GM19043 (cell line): ENCODE measurements at regions not wholly inside any gene's neighbourhood (a gene's known extent, or its start where the extent isn't known, plus 50 kb on each side); places are given as distances from the start of the nearest gene placed in this dataset.
"Not testable (repeated sequence)": the region's sequence is repeated elsewhere in the genome, so short reads cannot be mapped to it uniquely, and the experiment has no call there.

Experiments used
- ATAC-seq: cut with Tn5 transposase; IDR thresholded peaks from one replicate; pipeline ENCODE4 v1.9.1; 2021; ENCODE audit warnings: low read depth; ENCODE audit not compliant: unreplicated experiment

- no peak for ATAC-seq
Observed at GRCh38 chrX:128438082-128438481, 385.9 kb upstream of the ACTRT1 start.

DNA sequence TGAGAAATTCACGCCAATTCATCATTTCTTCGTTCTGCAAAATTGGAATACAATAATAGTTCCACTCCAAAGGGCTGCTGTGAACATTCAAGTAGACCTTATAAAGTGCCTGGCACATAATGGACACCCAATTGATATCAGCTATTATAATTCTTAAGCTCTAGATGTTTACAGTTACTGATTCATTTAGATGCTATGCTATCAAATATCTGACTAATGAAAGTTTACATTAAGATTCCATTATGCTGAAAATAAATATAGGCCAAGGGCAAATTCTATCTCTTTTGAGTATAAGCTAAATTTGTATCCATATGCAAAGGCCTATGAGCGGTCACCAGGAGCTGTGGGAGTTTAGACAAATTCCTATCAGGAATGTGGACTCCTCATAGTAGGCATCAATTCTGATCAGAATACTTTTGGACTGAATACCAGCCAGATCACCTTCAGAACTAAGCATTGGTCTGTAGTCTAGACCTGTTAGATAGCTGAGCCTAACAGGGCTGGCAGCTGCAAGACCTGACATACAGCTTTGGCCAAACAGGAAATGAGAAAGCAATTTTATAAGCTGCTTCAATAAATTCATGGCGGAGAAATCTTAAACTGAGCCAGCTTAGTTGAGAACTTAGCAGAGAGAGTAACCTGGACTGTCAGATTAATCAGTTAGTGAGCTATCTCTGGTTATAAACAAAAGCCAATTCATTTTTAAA lies 384.3 kb upstream of the ACTRT1 start:
- ATAC-seq: no peak

DNA sequence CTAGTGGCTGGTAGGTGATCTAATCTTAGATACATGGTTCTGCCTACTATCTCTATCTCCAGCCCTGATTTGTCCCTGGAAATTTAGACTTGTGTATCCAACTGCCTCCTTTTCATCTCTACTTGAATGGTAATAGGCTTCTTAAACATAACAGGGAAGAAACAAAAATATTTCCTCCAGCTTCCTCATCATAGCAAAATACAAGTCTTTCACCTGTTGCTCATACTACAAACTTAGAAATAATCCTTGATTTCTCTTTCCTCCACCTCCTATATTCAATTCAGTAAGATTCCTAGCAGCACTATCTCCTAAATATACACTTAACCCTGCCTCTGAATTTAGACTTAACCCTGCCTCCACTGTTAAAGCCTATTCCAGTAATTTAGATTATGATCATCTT lies 373.3 kb upstream of the ACTRT1 start:
- ATAC-seq: no peak

DNA sequence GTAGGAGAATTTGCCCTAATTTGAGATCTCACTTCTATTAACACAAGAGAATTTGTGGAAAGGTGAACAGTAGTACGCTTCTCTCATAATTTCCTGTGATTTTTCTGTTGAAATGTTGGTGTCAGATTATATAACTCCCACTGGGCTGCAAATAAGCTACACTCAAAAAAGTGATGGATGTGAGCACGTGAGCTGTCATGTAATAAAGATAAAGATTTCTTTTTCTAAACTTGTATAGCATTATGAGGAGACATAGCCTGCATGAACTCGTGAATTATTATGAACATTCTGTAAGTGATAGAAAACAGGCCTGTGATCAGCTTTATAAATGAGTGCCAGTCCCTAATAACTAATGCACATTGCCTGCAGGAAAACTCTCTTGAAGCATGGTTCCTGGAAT lies 356.6 kb upstream of the ACTRT1 start:
- ATAC-seq: no peak

- ATAC-seq: no peak
Observed at GRCh38 chrX:128396601-128397000, 344.4 kb upstream of the ACTRT1 start.

DNA sequence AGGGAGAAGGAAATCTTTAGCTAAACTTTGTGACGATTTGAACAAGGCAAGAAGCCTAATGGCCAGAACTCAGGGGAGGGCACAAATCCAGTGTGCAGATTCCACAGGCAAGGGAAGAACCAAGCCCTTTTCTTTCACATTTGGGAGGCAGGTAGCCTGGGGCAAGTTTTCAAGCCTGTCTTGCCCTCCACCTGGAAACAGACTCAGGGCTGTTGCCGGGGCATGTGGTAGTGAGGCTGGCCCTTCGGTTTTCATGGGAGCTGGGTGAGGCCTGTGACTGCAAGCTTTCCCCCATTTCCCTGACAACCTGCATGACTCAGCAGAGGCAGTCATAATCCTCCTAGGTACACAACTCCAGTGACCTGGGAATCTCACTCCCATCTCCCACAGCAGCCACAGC lies 331.6 kb upstream of the ACTRT1 start:
- not testable (repeated sequence) for ATAC-seq

DNA sequence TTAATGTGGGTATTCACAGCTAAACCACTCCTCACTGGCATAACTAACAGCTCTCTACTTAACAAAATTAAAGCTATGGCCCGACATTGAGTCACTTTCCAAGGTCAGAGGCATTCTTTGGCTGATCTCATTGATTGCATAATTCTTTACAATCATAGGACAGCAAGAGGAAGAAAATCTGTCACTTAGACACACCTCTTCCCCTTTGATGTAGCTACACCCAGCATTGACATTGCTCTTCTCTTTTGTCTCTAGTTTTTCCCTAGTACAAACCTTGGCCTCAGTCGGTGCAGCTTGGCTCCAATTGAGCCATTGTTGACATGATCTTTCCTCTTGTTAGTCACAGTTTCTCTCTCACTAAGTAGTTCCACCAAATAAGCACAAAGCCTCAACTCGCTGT lies 313.3 kb upstream of the ACTRT1 start:
- ATAC-seq: no peak

DNA sequence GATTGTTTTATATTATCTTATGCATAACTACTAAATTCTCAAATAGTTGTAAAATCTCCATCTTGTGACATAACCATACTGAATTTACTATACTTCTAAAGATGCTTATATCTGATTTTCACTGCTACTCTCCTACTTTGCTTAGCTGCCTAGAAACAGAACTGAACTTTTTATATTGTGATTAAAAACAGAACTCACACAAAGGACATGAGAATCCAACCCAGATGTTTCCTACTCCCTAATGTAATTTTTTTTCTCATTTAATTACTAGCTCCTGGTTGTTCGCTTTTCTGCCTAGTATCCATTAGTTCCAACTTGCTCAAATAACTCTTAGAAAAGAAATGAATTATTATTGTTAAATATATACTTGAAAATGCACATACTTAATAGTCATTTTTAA lies 283.5 kb upstream of the ACTRT1 start:
- ATAC-seq: no peak

GRCh38 chrX:128334821-128335220 lies 282.6 kb upstream of the ACTRT1 start:
- ATAC-seq: no peak

- no peak for ATAC-seq
Observed at GRCh38 chrX:128310912-128311311, 258.7 kb upstream of the ACTRT1 start.

- no peak for ATAC-seq
Observed at GRCh38 chrX:128309311-128309710, 257.1 kb upstream of the ACTRT1 start.

- no peak for ATAC-seq
Observed at GRCh38 chrX:128294198-128294597, 242.0 kb upstream of the ACTRT1 start.

DNA sequence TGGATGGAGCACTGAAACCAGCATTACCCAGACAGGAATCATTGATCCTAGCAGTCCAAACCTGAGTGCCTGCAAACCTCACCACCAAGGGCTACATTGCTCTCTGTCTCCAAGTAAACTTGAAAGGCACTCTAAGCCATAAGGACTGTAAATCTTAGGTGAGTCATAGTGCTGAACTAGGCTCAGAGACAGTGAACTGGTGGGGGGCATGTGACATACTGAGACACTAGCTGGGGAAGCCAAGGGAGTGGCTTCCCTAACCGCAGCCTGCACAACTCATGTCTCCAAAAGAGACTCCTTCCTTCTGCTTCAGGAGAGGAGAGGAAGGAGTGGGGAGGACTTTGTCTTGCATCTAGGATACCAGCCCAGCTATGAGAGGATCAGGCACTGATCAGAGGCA lies 235.5 kb upstream of the ACTRT1 start:
- ATAC-seq: no peak

DNA sequence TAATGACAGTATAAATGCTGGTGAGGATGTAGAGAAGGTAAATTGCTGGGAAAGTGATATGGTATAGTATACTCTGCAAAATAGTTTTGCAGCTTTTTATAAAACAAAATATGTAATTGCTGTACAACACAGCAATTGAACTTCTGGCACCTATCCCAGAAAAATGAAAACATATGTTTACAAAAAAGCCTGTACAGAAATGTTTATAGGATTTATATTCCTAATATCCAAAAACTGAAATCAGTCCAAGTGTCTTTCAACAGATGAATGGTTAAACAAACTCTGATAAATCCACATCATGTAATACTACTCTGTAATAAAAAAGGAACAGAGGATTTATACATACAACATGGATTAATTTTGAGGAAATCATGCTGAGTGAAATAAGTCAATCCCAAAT lies 198.4 kb upstream of the ACTRT1 start:
- ATAC-seq: no peak

DNA sequence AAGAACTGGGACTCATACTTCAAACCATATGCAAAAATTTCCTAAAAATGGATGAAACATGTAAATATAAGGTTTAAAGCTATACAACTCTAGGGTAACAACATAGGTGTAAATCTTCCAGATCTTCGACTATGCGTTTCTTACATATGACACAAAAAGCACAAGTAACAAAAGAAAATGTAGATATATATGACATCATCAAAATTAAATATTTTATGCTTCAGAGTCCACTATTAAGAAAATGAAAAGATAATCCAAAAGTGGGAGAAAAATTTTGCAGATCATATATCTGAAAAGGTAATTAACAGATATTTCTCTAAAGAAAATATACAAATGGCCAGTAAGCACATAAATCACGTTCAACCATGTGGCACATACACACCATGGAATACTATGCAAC lies 164.2 kb upstream of the ACTRT1 start:
- no peak for ATAC-seq

- no peak for ATAC-seq
Observed at GRCh38 chrX:128165884-128166408, 113.7 kb upstream of the ACTRT1 start.

- ATAC-seq: no peak
Observed at GRCh38 chrX:128156204-128156603, 104.0 kb upstream of the ACTRT1 start.

DNA sequence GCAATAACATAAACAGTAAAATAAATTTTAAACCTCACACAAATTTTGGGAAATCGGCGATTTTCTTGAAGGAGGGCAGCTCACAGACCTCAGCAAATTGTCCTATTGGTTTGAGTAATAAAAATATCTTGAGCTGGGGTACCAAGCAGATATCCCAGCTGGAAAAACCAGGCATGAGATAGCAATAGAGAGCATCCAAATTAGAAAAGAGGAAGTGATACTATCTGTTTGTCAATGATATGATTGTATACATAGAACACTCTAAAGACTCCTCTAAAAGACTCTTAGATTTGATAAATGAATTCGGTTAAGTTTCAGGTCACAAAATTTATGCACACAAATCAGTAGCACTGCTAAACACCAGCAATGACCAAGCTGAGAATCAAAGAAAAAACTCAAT lies 90.5 kb upstream of the ACTRT1 start:
- ATAC-seq: no peak

DNA sequence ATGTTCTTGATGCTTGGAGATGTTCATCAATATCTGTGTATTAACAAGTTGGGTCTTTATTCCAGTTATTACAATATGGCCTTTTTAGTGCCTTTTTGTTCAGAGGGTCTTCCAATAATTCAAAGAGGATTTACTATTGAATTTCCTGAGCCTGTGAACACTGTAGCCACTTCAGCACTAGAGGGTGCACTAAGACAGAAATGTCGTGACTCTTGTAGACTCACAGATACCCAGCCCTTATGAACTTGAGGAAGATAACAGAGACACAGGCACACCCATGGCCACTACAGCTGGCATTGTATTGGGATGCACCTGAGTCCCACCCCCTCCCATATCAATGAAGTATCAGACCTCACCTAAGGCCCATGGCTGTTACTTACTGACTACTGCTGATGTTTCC lies 54.4 kb upstream of the ACTRT1 start:
- no peak for ATAC-seq

- ATAC-seq: no peak
Observed at GRCh38 chrX:128105659-128106058, 53.5 kb upstream of the ACTRT1 start.
